Activated CD4-positive, alpha-beta T cell treated with anti-CD3 and anti-CD28 coated beads for 1 hour (primary cell): ENCODE measurements at regions not wholly inside any gene's neighbourhood (a gene's known extent, or its start where the extent isn't known, plus 50 kb on each side); places are given as distances from the start of the nearest gene placed in this dataset.

ENCODE experiments used
- DNase-seq: peaks from one replicate; pipeline ENCODE4 v3.0.0-alpha.2; 2020

DNA sequence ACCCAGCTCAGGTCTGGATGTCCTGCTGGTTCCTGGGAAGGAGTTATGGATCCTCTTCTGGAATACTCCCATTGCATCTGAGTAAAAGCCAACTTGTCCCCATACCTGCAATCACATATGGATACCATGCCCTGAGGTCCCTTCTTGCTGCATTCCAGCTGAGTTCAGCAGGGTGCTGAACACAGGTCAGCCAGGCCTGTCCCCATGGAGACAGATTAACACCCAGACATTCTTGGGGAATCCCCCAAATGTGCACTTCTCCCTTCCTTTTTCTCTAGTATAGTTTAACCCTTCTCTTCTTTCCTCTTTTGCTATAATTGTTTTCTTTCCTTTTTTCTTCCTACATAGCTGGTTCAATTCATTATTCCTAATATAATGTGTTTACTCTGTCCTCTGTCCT lies 799.6 kb upstream of the HS6ST1 start:
- no peak for DNase-seq

DNA sequence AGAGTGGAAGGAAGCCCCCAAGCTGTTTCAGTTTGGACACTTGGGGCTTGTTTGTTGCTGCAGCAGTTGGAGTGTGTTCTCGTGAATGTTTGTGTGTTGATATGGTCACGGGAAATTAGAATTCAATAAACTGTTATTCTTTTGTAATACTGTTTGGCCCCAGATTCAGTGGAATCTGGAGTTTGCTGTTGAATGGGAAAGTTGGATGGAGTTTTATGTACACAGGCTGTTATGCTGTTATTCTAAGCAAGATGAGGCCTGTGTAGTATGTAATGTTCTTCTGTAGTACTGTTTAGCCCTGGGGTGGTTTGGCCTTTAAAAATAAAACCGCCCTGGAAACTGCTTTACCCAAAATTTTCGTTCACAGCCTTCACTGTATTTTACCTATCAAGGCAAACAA lies 810.4 kb upstream of the HS6ST1 start:
- no peak for DNase-seq

DNA sequence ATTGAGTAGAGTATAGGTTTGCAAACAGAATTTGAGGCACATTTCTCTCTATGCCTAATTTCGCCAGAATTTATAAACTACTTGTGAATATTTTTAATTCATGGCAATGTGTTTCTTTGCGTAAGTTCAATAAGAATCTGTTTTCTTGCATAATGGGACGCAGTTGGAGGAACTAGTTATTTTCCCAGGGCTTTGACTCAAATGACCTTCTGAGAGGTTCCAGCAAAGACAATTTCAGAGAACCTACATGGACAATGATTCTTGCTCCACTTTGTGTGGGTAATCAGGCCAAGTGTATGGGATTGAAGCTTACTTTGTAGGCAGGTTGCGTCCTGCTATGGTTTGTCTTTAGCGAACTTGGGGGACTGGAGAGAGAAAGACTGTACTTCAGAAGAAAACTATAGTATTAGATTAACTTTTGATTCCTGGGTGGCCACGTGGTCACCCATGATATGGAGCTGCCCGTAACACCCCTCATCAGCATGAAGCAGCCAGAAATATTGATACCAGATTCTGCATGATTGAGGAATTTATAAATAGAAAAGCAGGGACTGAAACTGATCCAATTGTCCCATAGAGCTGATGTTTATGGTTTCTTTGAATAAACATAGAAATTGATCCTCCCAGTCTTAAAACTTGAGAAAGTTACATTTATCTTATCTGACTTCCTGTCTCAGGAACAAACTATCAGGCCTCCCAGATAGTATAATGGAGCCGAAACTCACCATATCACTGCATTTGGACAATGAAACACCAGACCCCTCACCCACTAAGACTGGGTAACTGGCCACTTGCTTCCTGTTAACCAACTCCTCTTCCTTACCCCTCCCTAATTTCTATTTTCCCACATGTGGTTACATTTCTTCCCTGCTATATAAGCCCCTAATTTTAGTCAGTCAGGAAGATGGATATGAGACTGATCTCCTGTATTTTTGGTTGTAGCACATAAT lies 815.3 kb upstream of the HS6ST1 start:
- DNase-seq = no peak

DNA sequence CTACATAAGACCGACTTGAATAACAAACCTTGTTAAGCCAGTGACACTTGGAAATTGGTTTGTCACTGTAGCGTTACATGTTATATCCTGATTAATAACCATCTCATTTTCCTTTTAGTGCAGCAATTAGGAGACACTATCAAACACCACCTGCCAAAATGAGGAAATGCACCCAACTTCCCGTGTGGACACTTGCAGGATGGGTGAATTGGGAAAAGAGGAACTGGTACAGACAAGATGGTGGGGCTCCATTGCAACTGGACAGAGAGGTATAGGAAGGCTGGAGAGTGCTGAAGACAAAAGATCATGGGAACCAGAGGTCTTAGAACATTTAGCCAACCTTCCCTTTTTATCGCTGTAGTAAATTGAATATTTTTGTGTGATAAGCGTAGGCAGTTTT lies 816.3 kb upstream of the HS6ST1 start:
- DNase-seq = no peak

DNA sequence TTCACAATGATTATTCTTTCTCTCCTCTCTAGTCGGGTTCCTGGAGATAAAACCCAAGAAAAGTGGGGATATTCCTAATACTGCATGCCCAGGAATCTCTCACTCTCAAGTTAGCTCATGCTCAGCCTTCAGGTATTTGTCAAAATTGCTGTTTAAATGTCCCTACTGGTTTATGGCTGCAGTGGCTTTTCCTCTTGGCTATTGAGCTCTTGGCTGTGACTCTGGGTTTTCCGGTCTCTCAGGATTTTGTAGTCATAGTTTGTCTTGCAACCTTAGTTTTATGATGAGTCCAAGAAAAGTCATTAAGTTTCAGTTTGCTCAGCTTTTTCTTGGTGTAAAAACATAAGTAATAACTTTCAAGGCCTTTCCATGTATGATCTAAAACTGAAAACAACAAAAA lies 820.7 kb upstream of the HS6ST1 start:
- no peak for DNase-seq

DNA sequence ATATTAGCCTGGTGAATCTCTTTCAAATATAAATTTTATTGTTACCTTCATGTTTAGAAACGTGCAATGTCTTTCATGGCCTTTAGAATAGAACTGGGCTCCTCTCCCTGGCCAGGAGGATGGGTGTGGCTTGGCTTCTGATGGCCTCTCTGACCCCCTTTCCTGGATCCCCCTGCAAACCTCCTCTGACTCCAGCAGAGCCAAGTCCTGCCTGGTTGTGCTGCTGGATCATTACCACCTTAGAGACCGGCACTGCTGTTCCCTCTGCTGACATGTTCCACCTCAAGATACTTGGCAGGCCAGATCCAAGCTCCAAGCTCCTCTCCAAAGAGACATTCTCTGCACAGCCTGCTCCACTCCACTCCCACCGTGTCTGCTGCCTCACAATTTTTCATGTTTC lies 823.8 kb upstream of the HS6ST1 start:
- no peak for DNase-seq

DNA sequence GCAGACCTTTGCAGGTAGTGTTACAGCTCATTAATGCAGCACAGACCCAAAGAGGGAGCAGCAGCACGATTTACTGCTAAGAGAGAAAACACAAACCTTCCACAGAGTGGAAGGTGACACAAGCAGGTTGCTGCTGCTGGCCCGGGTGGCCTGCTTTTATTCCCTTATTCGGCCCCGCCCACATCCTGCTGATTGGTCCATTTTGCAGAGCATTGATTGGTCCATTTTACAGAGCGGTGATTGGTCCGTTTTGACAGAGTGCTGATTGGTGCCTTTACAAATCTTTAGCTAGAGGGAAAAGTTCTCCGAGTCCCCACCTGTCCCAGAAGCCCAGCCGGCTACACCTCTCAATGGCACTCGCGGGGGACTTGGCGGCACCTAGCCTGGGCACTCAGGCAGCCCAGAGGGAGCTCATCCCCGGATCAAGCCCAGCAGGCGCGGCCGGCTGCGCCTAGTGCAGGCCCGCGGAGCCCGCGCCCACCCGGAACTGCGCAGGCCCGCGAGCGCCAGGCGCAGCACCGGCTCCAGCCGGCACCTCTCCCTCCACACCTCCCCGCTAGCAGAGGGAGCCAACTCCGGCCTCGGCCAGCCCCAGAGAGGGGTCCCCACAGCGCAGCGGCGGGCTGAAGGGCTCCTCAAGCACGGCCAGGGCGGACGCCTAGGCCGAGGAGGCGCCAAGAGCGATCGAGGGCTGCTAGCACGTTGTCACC lies 825.6 kb upstream of the HS6ST1 start:
- no peak for DNase-seq

DNA sequence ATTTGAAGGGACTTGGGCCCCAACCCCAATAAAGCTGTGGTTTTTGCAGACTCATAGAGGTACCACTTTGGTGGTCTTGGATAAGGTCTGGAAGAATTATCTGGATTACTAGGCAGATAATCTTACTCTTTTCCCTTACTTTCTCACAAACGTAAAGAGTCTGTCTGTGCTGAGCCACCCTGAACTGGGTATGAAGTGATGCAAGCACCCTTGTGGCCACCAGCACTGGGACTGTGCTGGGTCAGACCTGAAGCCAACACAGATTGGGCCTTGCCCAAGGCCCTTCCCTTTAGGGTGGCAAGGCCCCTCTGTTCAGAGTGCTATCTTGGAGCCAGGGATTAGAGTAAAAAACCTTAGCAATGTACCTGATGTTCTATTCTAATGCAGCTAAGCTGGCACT lies 827.0 kb upstream of the RAB6C start:
- DNase-seq = no peak

DNA sequence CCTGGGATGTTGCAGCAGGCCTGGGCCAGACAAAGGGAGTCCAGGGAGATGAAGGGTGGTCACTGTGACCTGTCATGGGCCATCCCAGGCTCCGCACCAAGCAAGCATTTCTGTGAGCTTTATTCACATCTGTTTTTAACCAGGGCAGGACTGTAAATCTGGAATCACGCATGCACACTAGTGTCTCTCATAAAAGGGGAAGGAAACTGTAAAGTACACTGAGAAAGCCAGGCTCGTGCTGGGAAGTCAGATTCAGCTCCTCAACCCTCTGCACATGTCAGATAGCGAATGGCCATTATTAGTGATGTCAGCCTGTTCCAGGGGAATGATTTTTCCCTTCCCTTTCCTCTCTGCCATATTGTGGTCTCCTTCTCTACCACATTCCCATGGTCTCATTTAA lies 818.6 kb upstream of the RAB6C start:
- no peak for DNase-seq

DNA sequence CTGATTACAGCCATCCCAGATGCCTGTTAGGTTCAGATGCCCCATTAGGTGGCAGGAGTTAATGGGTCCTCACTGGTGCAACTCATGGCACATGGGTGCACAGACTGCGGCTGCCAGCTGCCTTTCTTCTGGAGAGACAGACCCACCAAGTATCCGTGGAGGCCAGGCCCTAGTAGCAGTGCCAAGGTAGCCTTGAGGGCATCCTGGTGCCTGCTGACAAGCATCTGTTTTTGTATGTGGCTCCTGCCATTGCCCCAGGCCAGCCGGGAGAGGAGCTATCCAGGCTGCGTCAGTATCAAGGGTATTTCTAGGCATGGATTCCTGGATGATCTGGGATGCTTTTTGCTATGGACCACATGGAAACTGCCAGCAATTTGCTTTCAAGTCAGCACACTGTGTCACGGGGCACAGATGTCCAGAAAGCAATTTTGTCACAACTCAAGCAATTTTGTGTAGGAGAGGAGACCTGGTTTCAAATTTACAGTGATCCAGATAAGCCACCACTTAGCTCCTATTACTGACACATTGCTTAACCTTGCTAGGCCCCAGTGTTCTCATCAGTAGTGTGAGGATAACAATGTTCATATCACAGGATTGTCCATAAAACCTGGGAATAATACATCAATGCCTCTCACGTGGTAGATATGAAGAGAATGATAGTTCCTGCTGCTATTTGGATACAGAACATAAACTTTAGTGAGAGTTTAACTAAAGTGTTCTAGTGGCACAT lies 815.1 kb upstream of the RAB6C start:
- no peak for DNase-seq

DNA sequence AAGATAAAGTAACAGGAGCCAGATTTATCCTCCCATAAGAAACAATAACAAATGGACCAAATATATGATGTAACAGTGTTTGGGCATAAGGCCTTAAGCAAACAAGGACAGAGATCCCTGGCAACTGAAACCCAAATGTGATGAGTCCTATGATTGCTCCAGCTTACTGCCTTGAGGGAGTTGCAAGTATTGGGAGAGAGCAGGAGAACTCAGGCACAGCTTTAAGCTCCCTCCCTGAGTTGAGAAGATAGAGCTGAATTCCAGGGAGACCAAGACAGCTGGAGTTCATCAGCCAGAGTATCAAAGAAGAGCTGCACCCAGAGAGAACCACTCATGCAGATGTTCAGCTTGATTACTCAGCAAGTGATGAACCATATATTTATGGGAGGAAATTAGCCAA lies 814.5 kb upstream of the RAB6C start:
- no peak for DNase-seq

DNA sequence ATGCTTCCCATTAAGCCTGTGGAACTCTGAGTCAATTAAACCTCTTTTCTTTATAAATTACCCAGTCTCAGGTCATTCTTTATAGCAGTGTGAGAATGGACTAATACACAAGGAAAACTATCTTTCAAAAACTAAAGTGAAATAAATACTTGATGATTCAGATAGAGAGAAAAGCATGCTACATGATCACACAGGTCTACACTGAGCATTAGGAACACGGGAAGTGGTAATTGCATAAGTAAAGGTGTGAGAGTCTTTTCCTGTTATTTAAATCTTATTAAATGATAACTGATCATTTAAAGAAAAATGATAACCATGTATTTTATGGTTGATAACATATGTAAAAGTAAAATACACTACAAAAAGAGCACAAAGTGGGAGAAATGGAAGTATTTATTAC lies 812.0 kb upstream of the RAB6C start:
- no peak for DNase-seq

DNA sequence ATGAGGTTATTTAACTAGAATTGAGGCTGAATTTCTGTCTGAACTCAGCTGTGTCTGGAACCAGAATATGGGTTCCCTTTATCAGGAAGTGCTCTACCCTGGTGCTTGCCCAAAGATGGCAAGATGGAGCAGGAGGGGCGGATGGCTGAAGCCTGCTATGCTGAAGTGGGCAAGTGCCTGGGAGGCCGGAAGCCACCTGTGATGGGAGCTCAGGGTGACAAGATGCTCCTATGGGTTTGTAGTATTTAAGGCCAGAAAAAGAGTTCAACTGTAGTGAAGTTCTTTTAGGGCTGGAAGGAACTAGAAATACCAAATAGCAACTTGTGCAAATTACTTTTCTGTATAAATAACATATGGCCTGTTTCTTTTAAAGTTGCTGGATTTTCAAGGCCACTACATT lies 808.9 kb upstream of the RAB6C start:
- DNase-seq = no peak

DNA sequence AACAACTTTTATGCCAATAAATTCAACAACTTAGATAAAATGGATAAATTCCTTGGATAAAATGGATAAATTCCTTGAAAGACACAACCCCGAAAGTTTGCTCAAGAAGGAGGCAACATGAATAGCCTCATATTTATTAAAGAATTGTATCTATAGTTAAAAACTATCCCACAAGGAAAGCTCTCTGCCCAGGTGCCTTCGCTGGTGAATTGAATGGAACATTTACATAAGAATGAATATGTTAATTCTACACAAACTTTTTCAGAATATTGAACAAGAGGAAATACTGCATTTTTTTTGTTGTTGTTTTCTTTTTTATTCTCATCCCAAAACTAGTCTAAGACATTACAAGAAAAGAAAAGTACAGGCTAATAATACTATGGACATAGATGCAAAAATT lies 805.3 kb upstream of the RAB6C start:
- no peak for DNase-seq

DNA sequence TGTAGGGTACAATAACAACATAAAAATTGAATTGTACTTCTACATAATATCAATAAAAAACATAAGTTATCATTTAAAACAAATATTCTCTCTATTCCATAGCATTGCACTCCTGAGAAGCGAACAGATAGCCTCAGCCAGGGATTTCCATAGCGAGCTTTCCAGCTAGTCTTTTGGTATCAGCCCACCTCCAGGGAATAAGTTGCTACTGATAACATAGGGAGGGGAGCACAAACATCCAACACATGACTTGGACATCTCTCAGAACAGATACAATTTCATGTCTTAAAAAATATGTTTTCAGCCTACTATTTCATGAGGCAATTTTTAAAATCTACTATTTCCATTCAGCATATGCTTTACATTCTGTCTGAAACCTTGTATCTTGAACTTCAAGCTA lies 804.4 kb upstream of the RAB6C start:
- no peak for DNase-seq

DNA sequence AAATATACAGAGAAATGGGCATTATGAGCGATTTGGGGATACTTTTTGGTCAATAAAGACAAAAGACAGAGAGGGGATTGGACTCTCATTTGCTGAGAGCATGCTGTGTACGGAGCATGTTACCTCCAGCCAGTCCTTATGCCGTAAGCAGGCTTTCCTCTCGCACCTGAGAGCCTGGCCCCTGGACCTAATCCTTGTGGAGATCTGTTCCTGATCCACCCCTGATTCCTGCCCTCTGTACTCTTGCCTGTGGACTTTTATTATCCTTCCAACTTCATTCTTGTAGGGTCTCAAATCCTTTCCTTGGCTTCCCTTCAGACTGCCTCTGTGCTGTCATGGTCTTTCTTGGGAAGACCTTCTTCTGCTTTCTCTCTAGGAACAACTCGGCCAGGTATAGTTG lies 803.1 kb upstream of the RAB6C start:
- no peak for DNase-seq

DNA sequence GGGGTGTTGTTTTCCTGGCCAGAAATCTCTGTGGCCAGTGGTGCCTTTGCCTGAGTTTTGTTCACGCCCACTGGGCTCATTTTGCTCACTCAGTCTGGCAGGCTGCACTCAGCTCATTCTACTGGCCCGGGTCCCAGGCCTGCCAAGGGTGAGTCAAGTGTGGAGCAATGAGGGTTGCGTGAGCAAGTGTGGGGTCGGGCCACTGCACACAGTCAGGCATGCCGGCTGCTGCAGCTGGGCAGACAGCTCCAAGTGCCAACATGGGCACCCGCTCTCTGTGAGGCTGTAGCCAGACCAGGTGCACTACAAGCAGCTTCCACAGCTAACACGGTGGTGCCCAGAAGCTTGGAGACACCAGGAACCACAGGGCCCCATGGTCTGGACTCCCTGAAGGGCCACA lies 801.1 kb upstream of the RAB6C start:
- no peak for DNase-seq

DNA sequence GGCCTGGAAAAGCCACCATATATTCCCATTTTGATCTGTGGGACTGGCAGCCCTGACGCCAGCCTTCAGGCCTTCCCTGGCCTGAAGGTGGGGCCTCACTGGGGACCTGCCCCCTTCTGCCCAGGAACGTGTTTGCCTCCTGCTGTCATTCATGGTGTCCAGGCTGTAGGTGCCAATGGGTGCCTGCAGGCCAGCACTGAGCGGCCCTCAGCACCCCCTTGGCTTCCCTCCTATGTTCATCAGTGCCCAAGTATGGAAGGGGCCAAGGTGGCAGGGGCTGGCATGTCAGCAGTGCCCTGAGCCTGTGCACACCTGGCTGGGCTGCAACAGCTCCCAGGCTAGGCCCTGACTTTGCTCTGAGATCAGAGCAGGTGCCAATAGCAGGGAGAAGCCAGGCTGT lies 800.3 kb upstream of the RAB6C start:
- DNase-seq = no peak

DNA sequence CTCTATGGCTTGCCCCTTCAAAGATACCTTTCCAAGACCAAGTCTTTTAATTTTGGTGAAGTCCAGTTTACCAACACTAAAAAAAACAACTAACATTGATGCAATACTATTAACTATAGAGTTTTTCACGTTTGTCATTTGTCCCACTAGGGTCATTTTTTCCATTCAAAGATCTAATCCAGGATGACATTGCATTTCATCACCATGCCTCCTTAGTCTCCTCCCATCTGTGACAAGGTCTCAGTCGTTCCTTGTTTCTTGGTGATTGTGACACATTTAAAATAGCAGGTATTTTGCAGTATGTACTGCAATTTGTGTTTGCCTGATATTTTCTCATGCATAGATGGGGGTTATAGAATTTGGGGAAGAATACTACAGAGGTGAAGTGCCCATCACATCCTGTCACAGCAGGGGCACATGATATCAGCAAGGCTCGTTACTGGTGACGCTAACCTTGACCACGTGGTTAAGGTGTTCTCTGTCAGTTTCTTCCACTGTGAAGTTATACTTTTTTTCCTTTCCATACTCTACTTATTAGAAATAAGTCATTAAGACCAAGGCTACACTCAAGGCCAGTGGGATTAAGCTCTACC lies 799.2 kb upstream of the RAB6C start:
- DNase-seq = no peak

DNA sequence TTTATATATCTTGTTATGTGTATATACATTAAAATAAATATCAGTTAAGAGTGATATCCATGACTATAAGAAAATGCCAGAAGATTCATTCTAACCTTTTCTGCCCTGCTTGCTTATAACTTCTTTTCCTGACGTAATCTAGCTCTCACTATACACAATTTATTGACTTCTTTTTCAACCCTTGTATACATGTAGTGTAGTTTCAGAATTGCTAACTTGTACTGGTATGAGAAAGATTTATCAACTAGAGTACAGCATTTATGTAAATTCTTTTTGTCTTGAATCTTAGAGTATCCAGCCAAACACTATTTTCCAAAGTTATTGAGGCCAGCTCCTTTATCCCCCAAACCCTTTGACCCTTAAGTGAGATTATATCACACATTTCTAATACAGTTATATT lies 798.0 kb upstream of the RAB6C start:
- no peak for DNase-seq

DNA sequence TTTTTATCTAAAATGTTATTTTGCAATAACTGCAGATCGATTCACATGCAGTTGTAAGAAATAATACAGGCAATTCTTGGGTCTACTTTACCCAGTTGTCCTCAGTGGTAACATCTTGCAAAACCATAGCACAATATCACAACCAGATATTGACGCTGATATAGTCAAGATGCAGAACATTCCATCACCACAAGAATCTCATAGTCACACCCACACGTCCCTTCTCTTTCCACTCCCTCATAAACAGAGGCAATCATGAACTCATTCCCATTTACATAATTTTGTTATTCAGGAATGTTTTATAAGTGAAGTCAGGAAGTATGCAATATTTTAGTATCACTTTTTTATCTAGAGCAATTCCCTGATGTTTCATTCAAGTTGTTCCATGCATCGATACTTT lies 797.5 kb upstream of the RAB6C start:
- DNase-seq = no peak

DNA sequence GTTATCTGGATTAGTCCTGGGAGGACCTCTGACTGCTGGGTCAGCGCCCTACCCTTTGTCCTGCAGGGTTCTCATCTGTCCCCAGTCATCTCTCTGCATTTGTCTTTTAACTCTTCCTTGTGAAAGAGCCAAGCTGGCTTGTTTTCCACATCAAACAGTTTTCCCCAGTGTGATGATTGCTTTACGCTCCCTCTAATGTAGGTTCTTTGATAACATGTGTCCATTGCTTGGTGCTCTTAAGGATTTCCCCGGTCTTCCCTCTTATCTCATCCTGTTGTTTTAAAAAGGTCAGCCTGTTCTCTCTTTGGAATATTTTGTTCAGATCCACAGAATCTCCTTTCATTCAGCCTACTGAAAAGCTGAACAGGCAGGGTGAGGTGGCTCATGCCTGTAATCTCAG lies 792.1 kb upstream of the RAB6C start:
- no peak for DNase-seq

DNA sequence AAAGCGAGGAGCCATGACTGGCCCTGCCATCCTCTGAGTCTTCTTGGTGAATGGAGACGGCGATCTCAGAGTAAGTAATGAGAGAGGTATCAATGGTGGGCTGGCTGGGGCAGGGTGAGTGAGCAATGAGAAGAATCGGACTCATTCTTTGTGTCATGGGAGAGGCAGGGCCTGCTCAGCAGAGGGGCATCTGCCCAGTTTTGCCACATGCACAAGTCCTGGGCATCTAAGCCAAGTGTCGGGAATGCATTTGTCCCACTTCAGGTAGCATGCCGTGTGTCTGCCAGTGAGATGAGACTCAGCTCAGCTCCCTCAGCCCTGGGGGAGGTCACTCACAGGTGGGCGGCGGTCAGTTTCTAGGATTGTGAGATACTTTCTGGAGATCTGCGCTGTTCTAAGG lies 791.0 kb upstream of the RAB6C start:
- no peak for DNase-seq
